ENCODE measurements at regions not wholly inside any gene's neighbourhood (a gene's known extent, or its start where the extent isn't known, plus 50 kb on each side); places are given as distances from the start of the nearest gene placed in this dataset.

- TF ChIP-seq POLR2AphosphoS5 (IDR thresholded peaks at IDR 0.05; ENCODE audit: low read depth) (no peak), CTCF (IDR thresholded peaks at IDR 0.05; ENCODE audit: insufficient read depth, low read length) (no peak), GABPA (IDR thresholded peaks at IDR 0.05; ENCODE audit: low read depth) (no peak), REST (IDR thresholded peaks at IDR 0.05; ENCODE audit: insufficient replicate concordance, low read depth) (no peak), SPI1 (IDR thresholded peaks at IDR 0.05; ENCODE audit: borderline replicate concordance, low read depth) (no peak)
Observed at GRCh38 chr3:132196113-132196512, 121.1 kb upstream of the ACP3 start.
